ENCODE measurements at regions not wholly inside any gene's neighbourhood (a gene's known extent, or its start where the extent isn't known, plus 50 kb on each side); places are given as distances from the start of the nearest gene placed in this dataset.

DNA sequence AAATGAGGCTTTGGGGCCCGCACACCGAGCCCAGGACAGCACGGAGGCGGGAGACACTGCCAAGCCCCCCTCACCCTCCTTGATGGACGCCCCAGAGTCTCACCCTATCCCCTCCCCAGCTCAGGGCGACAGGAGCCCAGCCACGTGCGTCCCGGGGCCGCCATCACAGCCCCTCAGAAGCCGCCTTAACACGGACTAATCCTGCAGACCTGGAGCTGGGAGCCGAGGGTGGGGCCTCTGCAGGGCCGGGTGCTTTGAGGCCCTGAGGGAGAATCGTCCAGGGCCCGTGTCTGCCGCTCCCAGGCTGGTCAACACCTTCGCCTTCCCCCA lies 79.7 kb upstream of the FBRSL1 start:
- TF ChIP-seq, protein P1, sequence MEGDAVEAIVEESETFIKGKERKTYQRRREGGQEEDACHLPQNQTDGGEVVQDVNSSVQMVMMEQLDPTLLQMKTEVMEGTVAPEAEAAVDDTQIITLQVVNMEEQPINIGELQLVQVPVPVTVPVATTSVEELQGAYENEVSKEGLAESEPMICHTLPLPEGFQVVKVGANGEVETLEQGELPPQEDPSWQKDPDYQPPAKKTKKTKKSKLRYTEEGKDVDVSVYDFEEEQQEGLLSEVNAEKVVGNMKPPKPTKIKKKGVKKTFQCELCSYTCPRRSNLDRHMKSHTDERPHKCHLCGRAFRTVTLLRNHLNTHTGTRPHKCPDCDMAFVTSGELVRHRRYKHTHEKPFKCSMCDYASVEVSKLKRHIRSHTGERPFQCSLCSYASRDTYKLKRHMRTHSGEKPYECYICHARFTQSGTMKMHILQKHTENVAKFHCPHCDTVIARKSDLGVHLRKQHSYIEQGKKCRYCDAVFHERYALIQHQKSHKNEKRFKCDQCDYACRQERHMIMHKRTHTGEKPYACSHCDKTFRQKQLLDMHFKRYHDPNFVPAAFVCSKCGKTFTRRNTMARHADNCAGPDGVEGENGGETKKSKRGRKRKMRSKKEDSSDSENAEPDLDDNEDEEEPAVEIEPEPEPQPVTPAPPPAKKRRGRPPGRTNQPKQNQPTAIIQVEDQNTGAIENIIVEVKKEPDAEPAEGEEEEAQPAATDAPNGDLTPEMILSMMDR (IDR thresholded peaks at IDR 0.05; ENCODE audit: poor library complexity), result no peak
- TF ChIP-seq EZH2 (IDR thresholded peaks at IDR 0.05; ENCODE audit: borderline replicate concordance), result no peak
- TF ChIP-seq EZH2phosphoT487 (IDR thresholded peaks at IDR 0.05; ENCODE audit: low read depth, severe bottlenecking, unreplicated experiment), result no peak

Measured in hepatocyte (in vitro differentiated cells).